ENCODE measurements at regions not wholly inside any gene's neighbourhood (a gene's known extent, or its start where the extent isn't known, plus 50 kb on each side); places are given as distances from the start of the nearest gene placed in this dataset.

DNA sequence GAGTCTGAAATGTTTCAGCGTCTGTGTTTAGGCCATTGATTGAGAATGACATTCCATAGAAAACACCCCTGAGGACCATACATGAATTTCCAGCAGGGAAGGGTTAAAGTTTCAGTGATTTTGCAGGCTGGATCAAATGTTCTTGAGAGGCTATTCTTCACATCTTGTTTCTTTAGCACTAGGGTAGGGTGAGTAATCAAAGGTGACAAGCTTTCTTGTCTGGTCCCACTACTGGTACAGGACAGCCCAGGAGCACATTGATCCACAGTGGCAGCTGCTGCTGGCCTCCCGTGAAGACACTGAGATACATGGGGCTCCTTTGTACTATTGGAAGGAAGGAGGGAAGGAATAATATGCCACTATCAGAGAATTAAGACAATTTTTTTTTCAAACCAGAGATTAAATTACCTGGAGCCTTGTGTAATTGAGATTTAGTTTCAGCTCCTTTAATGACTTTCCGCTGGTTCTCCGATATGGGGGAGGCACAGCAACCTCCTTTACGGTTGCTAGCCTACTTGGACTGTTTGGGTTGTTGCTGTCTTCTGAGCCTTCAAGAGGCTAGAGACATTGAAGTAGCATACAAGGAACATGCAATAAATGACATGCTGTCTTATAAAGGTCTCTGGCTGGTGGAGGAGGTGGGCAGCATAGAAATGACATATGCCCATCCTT lies 368.9 kb downstream of the SOX11 start:
- Mint-ChIP-seq H3K4me3 (no peak overlapping the region), H3K27ac (no peak overlapping the region), H3K27me3 (no peaks in the 10 kb centered on the region), H3K4me1 (no peaks in the 10 kb centered on the region), H3K9me3 (no peaks in the 10 kb centered on the region), H3K36me3 (ENCODE audit: low read depth) (no peaks in the 10 kb centered on the region)
- TF ChIP-seq, protein P1, sequence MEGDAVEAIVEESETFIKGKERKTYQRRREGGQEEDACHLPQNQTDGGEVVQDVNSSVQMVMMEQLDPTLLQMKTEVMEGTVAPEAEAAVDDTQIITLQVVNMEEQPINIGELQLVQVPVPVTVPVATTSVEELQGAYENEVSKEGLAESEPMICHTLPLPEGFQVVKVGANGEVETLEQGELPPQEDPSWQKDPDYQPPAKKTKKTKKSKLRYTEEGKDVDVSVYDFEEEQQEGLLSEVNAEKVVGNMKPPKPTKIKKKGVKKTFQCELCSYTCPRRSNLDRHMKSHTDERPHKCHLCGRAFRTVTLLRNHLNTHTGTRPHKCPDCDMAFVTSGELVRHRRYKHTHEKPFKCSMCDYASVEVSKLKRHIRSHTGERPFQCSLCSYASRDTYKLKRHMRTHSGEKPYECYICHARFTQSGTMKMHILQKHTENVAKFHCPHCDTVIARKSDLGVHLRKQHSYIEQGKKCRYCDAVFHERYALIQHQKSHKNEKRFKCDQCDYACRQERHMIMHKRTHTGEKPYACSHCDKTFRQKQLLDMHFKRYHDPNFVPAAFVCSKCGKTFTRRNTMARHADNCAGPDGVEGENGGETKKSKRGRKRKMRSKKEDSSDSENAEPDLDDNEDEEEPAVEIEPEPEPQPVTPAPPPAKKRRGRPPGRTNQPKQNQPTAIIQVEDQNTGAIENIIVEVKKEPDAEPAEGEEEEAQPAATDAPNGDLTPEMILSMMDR (IDR thresholded peaks at IDR 0.05), result no peak
- ChIA-PET POLR2A (no interaction called here), CTCF (no interaction called here)
- ATAC-seq (ENCODE audit: low read depth) (no peak), DNase-seq (no peak)
- intact Hi-C loops (cut with micrococcal nuclease), result no loop called here

- ChIA-PET CTCF (no interaction called here), POLR2A (no interaction called here)
- TF ChIP-seq, protein P1 (IDR thresholded peaks at IDR 0.05), result no peak
Measured at GRCh38 chr2:6064757-6065156, 372.6 kb downstream of the SOX11 start.

GRCh38 chr2:6065703-6066102 lies 373.5 kb downstream of the SOX11 start:
- Mint-ChIP-seq H3K36me3 (ENCODE audit: low read depth) (no peaks in the 10 kb centered on the region), H3K27ac (no peak overlapping the region), H3K9me3 (no peaks in the 10 kb centered on the region), H3K4me1 (no peaks in the 10 kb centered on the region), H3K4me3 (no peak overlapping the region), H3K27me3 (no peaks in the 10 kb centered on the region)
- ATAC-seq (ENCODE audit: low read depth) (no peak), DNase-seq (no peak)
- TF ChIP-seq, protein P1 (IDR thresholded peaks at IDR 0.05), result no peak
- intact Hi-C loops (cut with micrococcal nuclease), result no loop called here
- ChIA-PET POLR2A (no interaction called here), CTCF (no interaction called here)

More at GRCh38 chr2:6064757-6065156, 372.6 kb downstream of the SOX11 start:
- Mint-ChIP-seq H3K9me3 (no peaks in the 10 kb centered on the region), H3K4me3 (no peak overlapping the region), H3K4me1 (no peaks in the 10 kb centered on the region), H3K27ac (no peak overlapping the region), H3K36me3 (ENCODE audit: low read depth) (no peaks in the 10 kb centered on the region), H3K27me3 (no peaks in the 10 kb centered on the region)
- ATAC-seq (ENCODE audit: low read depth) (no peak), DNase-seq (no peak)
- intact Hi-C loops (cut with micrococcal nuclease), result no loop called here

- H3K9me3 Mint-ChIP-seq, result no peaks in the 10 kb centered on the region
- ChIA-PET CTCF (no interaction called here), POLR2A (no interaction called here)
- ATAC-seq (ENCODE audit: low read depth), result no peak
- TF ChIP-seq, protein P1 (IDR thresholded peaks at IDR 0.05), result no peak
- no peak overlapping the region for H3K27ac Mint-ChIP-seq
- no peaks in the 10 kb centered on the region for H3K36me3 Mint-ChIP-seq (ENCODE audit: low read depth)
- no peak overlapping the region for H3K4me3 Mint-ChIP-seq
- intact Hi-C loops (cut with micrococcal nuclease), result no loop called here
- DNase-seq, result no peak
- H3K27me3 Mint-ChIP-seq, result no peaks in the 10 kb centered on the region
- H3K4me1 Mint-ChIP-seq, result no peaks in the 10 kb centered on the region
Measured at GRCh38 chr2:6067089-6067488, 374.9 kb downstream of the SOX11 start.

DNA sequence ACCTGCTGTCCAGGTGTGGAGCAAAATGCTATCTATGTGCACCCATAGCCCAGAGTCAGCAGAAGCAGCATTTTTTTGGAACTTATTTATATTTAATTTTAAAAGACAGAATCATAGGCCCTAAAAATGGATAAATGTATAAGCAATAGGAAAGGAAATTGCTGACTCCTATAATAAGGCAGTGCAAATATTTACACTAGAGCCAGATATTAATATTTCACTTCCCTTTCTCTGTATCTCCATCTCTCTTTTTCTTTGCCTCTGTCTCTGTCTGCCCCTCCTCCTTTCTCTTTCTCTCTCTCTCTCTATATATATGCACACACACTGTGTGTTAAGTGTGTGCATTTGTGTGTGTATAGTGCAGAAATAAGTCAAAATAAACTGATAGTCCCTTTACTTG lies 375.6 kb downstream of the SOX11 start:
- H3K27ac Mint-ChIP-seq, result no peak overlapping the region
- ChIA-PET CTCF (no interaction called here), POLR2A (no interaction called here)
- H3K9me3 Mint-ChIP-seq, result no peaks in the 10 kb centered on the region
- no peaks in the 10 kb centered on the region for H3K4me1 Mint-ChIP-seq
- TF ChIP-seq, protein P1 (IDR thresholded peaks at IDR 0.05), result no peak
- H3K27me3 Mint-ChIP-seq, result no peaks in the 10 kb centered on the region
- intact Hi-C loops (cut with micrococcal nuclease), result no loop called here
- DNase-seq (no peak), ATAC-seq (ENCODE audit: low read depth) (no peak)
- no peak overlapping the region for H3K4me3 Mint-ChIP-seq
- H3K36me3 Mint-ChIP-seq (ENCODE audit: low read depth), result no peaks in the 10 kb centered on the region

Data from activated B cell treated with CpG ODN at 0.5 μM for 24 hours (primary cell).